IMR-90 (cell line): ENCODE measurements at regions not wholly inside any gene's neighbourhood (a gene's known extent, or its start where the extent isn't known, plus 50 kb on each side); places are given as distances from the start of the nearest gene placed in this dataset.

Experiments
- ATAC-seq: fragments of 200-7000 bp; cut with Tn5 transposase; 2 replicates; pipeline ENCODE4 v1.9.1; 2020; ENCODE audit warnings: low read depth, mild to moderate bottlenecking, moderate library complexity
- BruUV-seq: library from RNA; stranded (reverse); fragments of 400-500 nt; replicated peaks from 2 replicates; lab custom pipeline; 2021; lab: Mats Ljungman, UMichigan
- CTCF ChIA-PET: fragments of 300-600 bp; formaldehyde crosslinking; extraction: SDS; loops from one replicate; lab custom pipeline; 2021; ENCODE audit warnings: antibody characterized with exemption; lab: Yijun Ruan, JAX
- POLR2A ChIA-PET: fragments of 300-600 bp; sonication (Branson Sonifier 250); formaldehyde crosslinking; loops from one replicate; lab custom pipeline; 2022; ENCODE audit warnings: antibody characterized with exemption; ENCODE audit not compliant: unreplicated experiment; lab: Charles Lee
- DNase-seq: peaks from one replicate; pipeline ENCODE4 v3.0.0; 2013
- H2AFZ ChIP-seq: replicated peaks from 2 replicates; pipeline ENCODE3; 2013; ENCODE audit warnings: low read length, mild to moderate bottlenecking; ENCODE audit not compliant: poor library complexity
- H2AK5ac ChIP-seq: 2 replicates; pipeline ENCODE4 v1.6.1; 2013; ENCODE audit warnings: low read depth, low read length, inconsistent platforms
- H2AK9ac ChIP-seq: replicated peaks from 2 replicates; pipeline ENCODE3; 2013; ENCODE audit warnings: mild to moderate bottlenecking, low read depth, low read length, moderate library complexity; ENCODE audit not compliant: poor library complexity
- H2BK120ac ChIP-seq: 2 replicates; pipeline ENCODE4 v1.6.1; 2013; ENCODE audit warnings: low read depth, low read length, inconsistent platforms
- H2BK15ac ChIP-seq: 3 replicates; pipeline ENCODE4 v1.6.1; 2013; ENCODE audit warnings: low read depth, low read length, inconsistent platforms
- H2BK20ac ChIP-seq: 2 replicates; pipeline ENCODE4 v1.6.1; 2013; ENCODE audit warnings: low read depth, mild to moderate bottlenecking, inconsistent platforms, low read length, moderate library complexity
- H2BK5ac ChIP-seq: 2 replicates; pipeline ENCODE4 v1.6.1; 2013; ENCODE audit warnings: mild to moderate bottlenecking, low read depth, low read length, inconsistent platforms; ENCODE audit not compliant: poor library complexity, severe bottlenecking
- H3K14ac ChIP-seq: replicated peaks from 2 replicates; pipeline ENCODE4 v1.6.1; 2013; ENCODE audit warnings: low read depth, low read length, inconsistent platforms
- H3K18ac ChIP-seq: 2 replicates; pipeline ENCODE4 v1.6.1; 2013; ENCODE audit warnings: low read depth, low read length, control low read depth
- H3K23ac ChIP-seq: 2 replicates; pipeline ENCODE4 v1.6.1; 2013; ENCODE audit warnings: low read depth, low read length, inconsistent platforms
- H3K27ac ChIP-seq: 2 replicates; pipeline ENCODE4 v1.5.1; 2013; ENCODE audit warnings: mild to moderate bottlenecking, control low read depth, low read length; ENCODE audit not compliant: insufficient read depth
- H3K27me3 ChIP-seq: 2 replicates; pipeline ENCODE4 v1.6.1; 2013; ENCODE audit warnings: low read length; ENCODE audit not compliant: control insufficient read depth, insufficient read depth
- H3K36me3 ChIP-seq: 2 replicates; pipeline ENCODE4 v1.6.1; 2013; ENCODE audit warnings: low read length, mixed read lengths; ENCODE audit not compliant: control insufficient read depth, insufficient read depth
- H3K4ac ChIP-seq: 2 replicates; pipeline ENCODE4 v1.6.1; 2013; ENCODE audit warnings: low read depth, low read length, inconsistent platforms
- H3K4me1 ChIP-seq: 2 replicates; pipeline ENCODE4 v1.6.1; 2013; ENCODE audit warnings: low read length, mixed read lengths; ENCODE audit not compliant: control insufficient read depth, insufficient read depth
- H3K4me2 ChIP-seq: 2 replicates; pipeline ENCODE4 v1.6.1; 2013; ENCODE audit warnings: low read depth, mild to moderate bottlenecking, control low read depth, low read length, moderate library complexity
- H3K4me3 ChIP-seq: 2 replicates; pipeline ENCODE4 v1.5.1; 2013; ENCODE audit warnings: low read depth, mild to moderate bottlenecking, control low read depth, low read length, moderate library complexity; ENCODE audit not compliant: insufficient read depth
- H3K56ac ChIP-seq: 2 replicates; pipeline ENCODE4 v1.6.1; 2013; ENCODE audit warnings: low read length, inconsistent platforms; ENCODE audit not compliant: insufficient read depth; ENCODE audit errors: extremely low read depth
- H3K79me1 ChIP-seq, 2 experiments: 2 replicates each; pipeline ENCODE4 v1.6.1; 2013; ENCODE audit warnings: low read length in 2 of 2, inconsistent platforms in 1 of 2, low read depth in 1 of 2
- H3K9ac ChIP-seq: 2 replicates; pipeline ENCODE4 v1.6.1; 2013; ENCODE audit warnings: low read depth, low read length, control low read depth
- H3K9me1 ChIP-seq: 2 replicates; pipeline ENCODE4 v1.6.1; 2013; ENCODE audit warnings: low read length, inconsistent platforms; ENCODE audit not compliant: insufficient read depth
- H3K9me3 ChIP-seq: 2 replicates; pipeline ENCODE4 v1.6.1; 2013; ENCODE audit warnings: low read length; ENCODE audit not compliant: control insufficient read depth, insufficient read depth
- H4K20me1 ChIP-seq: 2 replicates; pipeline ENCODE4 v1.6.1; 2013; ENCODE audit warnings: low read length, inconsistent platforms; ENCODE audit not compliant: insufficient read depth
- H4K5ac ChIP-seq: 2 replicates; pipeline ENCODE4 v1.6.1; 2013; ENCODE audit warnings: mild to moderate bottlenecking, low read depth, low read length, control low read depth
- H4K8ac ChIP-seq, 2 experiments: 2 replicates each; pipeline ENCODE4 v1.6.1; 2013; ENCODE audit warnings: low read depth in 2 of 2, low read length in 2 of 2, control low read depth in 1 of 2, inconsistent platforms in 1 of 2
- H4K91ac ChIP-seq: 2 replicates; pipeline ENCODE4 v1.6.1; 2013; ENCODE audit warnings: low read depth, low read length, inconsistent platforms; ENCODE audit not compliant: insufficient read depth
- MAFK ChIP-seq: IDR thresholded peaks from 2 replicates; pipeline ENCODE4 v1.6.1; 2012; ENCODE audit warnings: low read depth, low read length, improper control_type of control experiment
- RAD21 ChIP-seq: IDR thresholded peaks from 2 replicates; pipeline ENCODE4 v1.6.1; 2012; ENCODE audit warnings: low read length, improper control_type of control experiment
- RFX5 ChIP-seq: IDR thresholded peaks from 2 replicates; pipeline ENCODE4 v1.8.0; 2012; ENCODE audit warnings: low read depth, mild to moderate bottlenecking, low read length, moderate library complexity
- SMC3 ChIP-seq: fragments of 150-350 bp; IDR thresholded peaks from 2 replicates; pipeline ENCODE4 v1.6.1; 2016; ENCODE audit warnings: low read depth, mild to moderate bottlenecking, antibody characterized with exemption, low read length, moderate library complexity
- USF2 ChIP-seq: fragments of 150-350 bp; IDR thresholded peaks from 2 replicates; pipeline ENCODE4 v1.6.1; 2017; ENCODE audit warnings: mild to moderate bottlenecking, antibody characterized with exemption, low read length, low read depth
- WGBS, 2 experiments: methylation state at CpG; one replicate each; pipeline versions ENCODE4 v1.1.5 to v1.1.7; 2013; ENCODE audit warnings: missing lambda C conversion rate in 2 of 2; ENCODE audit not compliant: insufficient read length in 1 of 2; ENCODE audit errors: extremely low coverage in 2 of 2; 5-methylcytosine and 5-hydroxymethylcytosine counted together
- dilution Hi-C: fragments of 300-500 bp; cut with HindIII; formaldehyde crosslinking; loops from one replicate; pipeline ENCODE4 v1.14.3; 2018; ENCODE audit warnings: low sequenced_read_pairs; ENCODE audit not compliant: unreplicated experiment
- in situ Hi-C: fragments of 300-500 bp; cut with MboI; formaldehyde crosslinking; loops from 3 replicates; pipeline ENCODE4 v1.14.3; 2019; ENCODE audit warnings: low sequenced_read_pairs, inconsistent platforms, mixed read lengths
- intact Hi-C: fragments of 100-400 bp; cut with micrococcal nuclease; formaldehyde crosslinking; loops from 2 replicates; pipeline ENCODE4 v1.10.0; 2022
- TF ChIP-seq, protein P1 (sequence below): fragments of 150-350 bp; IDR thresholded peaks from 2 replicates; pipeline ENCODE4 v1.6.1; 2016; ENCODE audit warnings: low read depth, mild to moderate bottlenecking, low read length, moderate library complexity, borderline replicate concordance

- no peak overlapping the region for H3K4me2 ChIP-seq
- H3K27ac ChIP-seq, result no peak overlapping the region
- DNase-seq, result no peak
- no peak overlapping the region for H4K8ac ChIP-seq
- H3K56ac ChIP-seq, result no peak overlapping the region
- no TSS peak for BruUV-seq
- no peak overlapping the region for H3K4ac ChIP-seq
- no peak overlapping the region for H2AK5ac ChIP-seq
- H4K91ac ChIP-seq, result no peak overlapping the region
- H2BK15ac ChIP-seq, result no peak overlapping the region
- WGBS, 2 experiments, result 20% methylated on average over 1 of the region's 5 CpGs; no CpG with 5 or more reads in 1 of the 2 experiments
- H3K27me3 ChIP-seq, result peaks cover 10% of the 10 kb centered on the region; the same call in 1 of the 2 replicates
- no peak overlapping the region for H2BK5ac ChIP-seq
- no peaks in the 10 kb centered on the region for H3K79me1 ChIP-seq
- H4K5ac ChIP-seq, result no peak overlapping the region
- no peaks in the 10 kb centered on the region for H3K9me1 ChIP-seq
- H3K4me3 ChIP-seq, result no peak overlapping the region
- no peak overlapping the region for H2AFZ ChIP-seq
- no peak for ATAC-seq
- ChIA-PET POLR2A (no interaction called here), CTCF (no interaction called here)
- H3K14ac ChIP-seq, result no peak overlapping the region
- no peak overlapping the region for H3K23ac ChIP-seq
- no peak overlapping the region for H3K18ac ChIP-seq
- intact Hi-C loops (no loop called here), dilution Hi-C loops (no loop called here), in situ Hi-C loops (no loop called here)
- H4K20me1 ChIP-seq, result no peaks in the 10 kb centered on the region
- no peaks in the 10 kb centered on the region for H3K4me1 ChIP-seq
- H2AK9ac ChIP-seq, result no peak overlapping the region
- H2BK20ac ChIP-seq, result no peak overlapping the region
- peaks cover 16% of the 10 kb centered on the region for H3K9me3 ChIP-seq
- no peak overlapping the region for H2BK120ac ChIP-seq
- H3K36me3 ChIP-seq, result no peaks in the 10 kb centered on the region
- TF ChIP-seq RAD21 (no peak), MAFK (no peak), SMC3 (no peak), USF2 (no peak), RFX5 (no peak)
- TF ChIP-seq, protein P1, sequence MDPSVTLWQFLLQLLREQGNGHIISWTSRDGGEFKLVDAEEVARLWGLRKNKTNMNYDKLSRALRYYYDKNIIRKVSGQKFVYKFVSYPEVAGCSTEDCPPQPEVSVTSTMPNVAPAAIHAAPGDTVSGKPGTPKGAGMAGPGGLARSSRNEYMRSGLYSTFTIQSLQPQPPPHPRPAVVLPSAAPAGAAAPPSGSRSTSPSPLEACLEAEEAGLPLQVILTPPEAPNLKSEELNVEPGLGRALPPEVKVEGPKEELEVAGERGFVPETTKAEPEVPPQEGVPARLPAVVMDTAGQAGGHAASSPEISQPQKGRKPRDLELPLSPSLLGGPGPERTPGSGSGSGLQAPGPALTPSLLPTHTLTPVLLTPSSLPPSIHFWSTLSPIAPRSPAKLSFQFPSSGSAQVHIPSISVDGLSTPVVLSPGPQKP, result no peak
- H3K9ac ChIP-seq, result no peak overlapping the region
Observed at GRCh38 chr17:79672496-79672895, 58.2 kb upstream of the ENPP7 start.
